Mesothelial cell of epicardium (in vitro differentiated cells): ENCODE measurements at regions not wholly inside any gene's neighbourhood (a gene's known extent, or its start where the extent isn't known, plus 50 kb on each side); places are given as distances from the start of the nearest gene placed in this dataset.

Experiments
- DNase-seq, 2 experiments: peaks; one replicate each; pipeline ENCODE4 v3.0.0; 2021; ENCODE audit warnings: low spot score in 2 of 2; ENCODE audit not compliant: unreplicated experiment in 2 of 2
- H3K27ac Mint-ChIP-seq: 2 replicates; pipeline ENCODE4 v1.8.0; 2021; ENCODE audit warnings: mixed read lengths
- H3K27me3 Mint-ChIP-seq: 2 replicates; pipeline ENCODE4 v1.8.0; 2021; ENCODE audit warnings: low read depth, mixed read lengths
- H3K36me3 Mint-ChIP-seq: 2 replicates; pipeline ENCODE4 v1.8.0; 2021; ENCODE audit warnings: mixed read lengths
- H3K4me1 Mint-ChIP-seq: 2 replicates; pipeline ENCODE4 v1.8.0; 2021; ENCODE audit warnings: mixed read lengths
- H3K4me3 Mint-ChIP-seq: 2 replicates; pipeline ENCODE4 v1.8.0; 2021; ENCODE audit warnings: mild to moderate bottlenecking, moderate library complexity, mixed read lengths
- H3K9me3 Mint-ChIP-seq: 2 replicates; pipeline ENCODE4 v1.8.0; 2021; ENCODE audit warnings: mixed read lengths
- CTCF ChIP-seq: fragments of 200-600 bp; sonication (generic); IDR thresholded peaks from one replicate; pipeline ENCODE4 v1.5.0; 2021; ENCODE audit warnings: antibody characterized with exemption; ENCODE audit not compliant: unreplicated experiment

DNA sequence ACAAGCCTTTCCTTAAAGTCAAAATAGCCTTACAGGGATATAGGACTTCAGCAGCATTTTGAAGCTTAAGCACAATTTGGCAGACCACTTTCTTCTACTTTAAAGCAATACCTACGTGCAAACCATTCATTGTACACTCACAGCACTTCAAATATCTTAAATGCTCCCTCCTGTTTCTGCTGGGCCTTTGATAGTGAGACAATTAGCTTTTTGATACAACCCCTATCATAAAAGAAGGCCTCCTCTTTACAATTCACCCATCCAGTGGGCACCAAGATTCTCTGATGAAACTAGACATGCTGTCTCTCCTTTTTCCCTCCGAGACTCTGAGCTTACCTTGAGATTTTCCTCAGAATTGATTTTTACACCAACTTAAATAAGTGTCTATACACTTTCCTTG lies 157.5 kb upstream of the FAR2 start:
- Mint-ChIP-seq H3K4me1 (peaks cover 18% of the 10 kb centered on the region), H3K9me3 (no peaks in the 10 kb centered on the region), H3K4me3 (no peak overlapping the region), H3K27ac (no peak overlapping the region), H3K36me3 (no peaks in the 10 kb centered on the region), H3K27me3 (no peaks in the 10 kb centered on the region)
- DNase-seq = no peak
- TF ChIP-seq CTCF = no peak

DNA sequence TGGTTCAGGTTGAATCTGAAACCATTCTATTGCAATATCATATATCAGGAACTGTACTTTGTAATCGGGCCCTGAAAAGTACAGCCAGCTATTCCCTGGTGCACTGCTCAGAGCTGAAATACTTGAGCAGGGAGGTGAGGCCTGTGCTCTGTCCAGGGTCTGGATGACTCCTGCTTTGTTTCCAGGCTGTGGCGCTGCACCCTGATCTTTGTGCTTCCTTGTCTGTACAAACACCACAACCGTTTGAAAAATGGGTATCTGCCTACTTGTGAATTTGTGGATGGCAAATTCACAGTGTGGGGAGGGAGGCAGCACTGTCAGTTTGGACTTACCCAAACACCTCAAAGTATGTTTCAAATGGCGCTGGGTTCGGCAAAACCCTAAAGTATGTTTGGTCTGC lies 155.4 kb upstream of the FAR2 start:
- Mint-ChIP-seq H3K36me3 (no peaks in the 10 kb centered on the region), H3K27me3 (no peaks in the 10 kb centered on the region), H3K27ac (no peak overlapping the region), H3K4me1 (peaks cover 13% of the 10 kb centered on the region), H3K9me3 (no peaks in the 10 kb centered on the region), H3K4me3 (no peak overlapping the region)
- no peak for DNase-seq
- no peak for TF ChIP-seq CTCF

DNA sequence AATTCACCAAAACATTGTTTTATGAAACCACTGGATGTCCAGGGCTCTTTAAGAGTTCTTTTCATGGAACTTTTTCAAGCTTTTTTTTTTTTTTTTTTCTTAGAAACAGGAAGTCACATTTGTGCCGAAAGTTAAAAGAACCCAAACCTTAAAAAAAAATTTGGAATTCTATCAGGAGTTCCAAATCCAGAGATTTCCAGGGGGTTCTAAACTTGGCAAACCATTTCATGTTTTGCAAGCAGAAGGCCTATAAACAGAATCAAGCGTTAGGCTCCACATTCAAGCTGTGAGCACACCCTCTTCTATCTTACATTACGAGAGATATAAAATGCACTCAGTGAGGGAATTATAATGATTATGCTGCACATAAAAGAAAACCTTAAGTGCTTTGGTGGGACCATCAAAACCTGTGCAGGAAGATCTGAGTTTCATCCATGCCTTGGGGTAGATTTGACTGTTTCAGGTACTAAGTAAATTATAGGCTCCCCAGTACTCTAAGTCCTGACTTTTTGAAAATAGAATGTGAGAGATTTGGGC lies 154.8 kb upstream of the FAR2 start:
- TF ChIP-seq CTCF = no peak
- Mint-ChIP-seq H3K4me3 (no peak overlapping the region), H3K27ac (no peak overlapping the region), H3K4me1 (peaks cover 10% of the 10 kb centered on the region), H3K27me3 (no peaks in the 10 kb centered on the region), H3K9me3 (no peaks in the 10 kb centered on the region), H3K36me3 (no peaks in the 10 kb centered on the region)
- no peak for DNase-seq

DNA sequence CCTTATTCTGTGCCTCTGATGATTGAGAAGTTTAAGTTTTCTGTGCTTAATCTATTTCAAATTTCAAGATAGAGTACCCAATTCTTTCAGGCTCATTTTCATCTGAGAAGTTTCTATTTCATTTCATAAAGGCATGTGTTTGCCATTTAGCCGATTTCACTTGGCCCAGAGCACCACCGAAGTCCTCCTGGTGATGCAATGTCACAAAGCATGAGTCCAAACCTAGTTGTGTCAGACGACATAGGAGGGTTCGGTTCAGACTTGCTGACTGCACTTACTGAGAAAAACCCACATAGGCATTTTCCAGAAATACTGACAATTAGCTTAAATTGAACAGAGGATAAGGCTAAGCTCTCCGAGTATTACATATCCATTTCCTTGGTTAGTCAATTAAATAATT lies 152.4 kb upstream of the FAR2 start:
- Mint-ChIP-seq H3K27me3 (no peaks in the 10 kb centered on the region), H3K9me3 (no peaks in the 10 kb centered on the region), H3K36me3 (no peaks in the 10 kb centered on the region), H3K4me3 (no peak overlapping the region), H3K27ac (no peak overlapping the region), H3K4me1 (peaks cover 5% of the 10 kb centered on the region)
- no peak for DNase-seq
- no peak for TF ChIP-seq CTCF

- Mint-ChIP-seq H3K4me1 (peaks cover 5% of the 10 kb centered on the region), H3K36me3 (no peaks in the 10 kb centered on the region), H3K27me3 (no peaks in the 10 kb centered on the region), H3K9me3 (no peaks in the 10 kb centered on the region), H3K4me3 (no peak overlapping the region), H3K27ac (no peak overlapping the region)
- peak in 1 of 2 experiments; percentile 39 for DNase-seq
- TF ChIP-seq CTCF = peak; percentile 16
Observed at GRCh38 chr12:28998662-28999120, 150.4 kb upstream of the FAR2 start.
